IMR-90 (cell line): ENCODE measurements at regions not wholly inside any gene's neighbourhood (a gene's known extent, or its start where the extent isn't known, plus 50 kb on each side); places are given as distances from the start of the nearest gene placed in this dataset.

Experiments used
- ATAC-seq: fragments of 200-7000 bp; cut with Tn5 transposase; 2 replicates; pipeline ENCODE4 v1.9.1; 2020; ENCODE audit warnings: low read depth, mild to moderate bottlenecking, moderate library complexity
- BruUV-seq: library from RNA; stranded (reverse); fragments of 400-500 nt; replicated peaks from 2 replicates; lab custom pipeline; 2021; lab: Mats Ljungman, UMichigan
- CTCF ChIA-PET: fragments of 300-600 bp; formaldehyde crosslinking; extraction: SDS; loops from one replicate; lab custom pipeline; 2021; ENCODE audit warnings: antibody characterized with exemption; lab: Yijun Ruan, JAX
- POLR2A ChIA-PET: fragments of 300-600 bp; sonication (Branson Sonifier 250); formaldehyde crosslinking; loops from one replicate; lab custom pipeline; 2022; ENCODE audit warnings: antibody characterized with exemption; ENCODE audit not compliant: unreplicated experiment; lab: Charles Lee
- DNase-seq: peaks from one replicate; pipeline ENCODE4 v3.0.0; 2013
- H2AFZ ChIP-seq: replicated peaks from 2 replicates; pipeline ENCODE3; 2013; ENCODE audit warnings: low read length, mild to moderate bottlenecking; ENCODE audit not compliant: poor library complexity
- H2AK5ac ChIP-seq: 2 replicates; pipeline ENCODE4 v1.6.1; 2013; ENCODE audit warnings: low read depth, low read length, inconsistent platforms
- H2AK9ac ChIP-seq: replicated peaks from 2 replicates; pipeline ENCODE3; 2013; ENCODE audit warnings: mild to moderate bottlenecking, low read depth, low read length, moderate library complexity; ENCODE audit not compliant: poor library complexity
- H2BK120ac ChIP-seq: 2 replicates; pipeline ENCODE4 v1.6.1; 2013; ENCODE audit warnings: low read depth, low read length, inconsistent platforms
- H2BK15ac ChIP-seq: 3 replicates; pipeline ENCODE4 v1.6.1; 2013; ENCODE audit warnings: low read depth, low read length, inconsistent platforms
- H2BK20ac ChIP-seq: 2 replicates; pipeline ENCODE4 v1.6.1; 2013; ENCODE audit warnings: low read depth, mild to moderate bottlenecking, inconsistent platforms, low read length, moderate library complexity
- H2BK5ac ChIP-seq: 2 replicates; pipeline ENCODE4 v1.6.1; 2013; ENCODE audit warnings: mild to moderate bottlenecking, low read depth, low read length, inconsistent platforms; ENCODE audit not compliant: poor library complexity, severe bottlenecking
- H3K14ac ChIP-seq: replicated peaks from 2 replicates; pipeline ENCODE4 v1.6.1; 2013; ENCODE audit warnings: low read depth, low read length, inconsistent platforms
- H3K18ac ChIP-seq: 2 replicates; pipeline ENCODE4 v1.6.1; 2013; ENCODE audit warnings: low read depth, low read length, control low read depth
- H3K23ac ChIP-seq: 2 replicates; pipeline ENCODE4 v1.6.1; 2013; ENCODE audit warnings: low read depth, low read length, inconsistent platforms
- H3K27ac ChIP-seq: 2 replicates; pipeline ENCODE4 v1.5.1; 2013; ENCODE audit warnings: mild to moderate bottlenecking, control low read depth, low read length; ENCODE audit not compliant: insufficient read depth
- H3K27me3 ChIP-seq: 2 replicates; pipeline ENCODE4 v1.6.1; 2013; ENCODE audit warnings: low read length; ENCODE audit not compliant: control insufficient read depth, insufficient read depth
- H3K36me3 ChIP-seq: 2 replicates; pipeline ENCODE4 v1.6.1; 2013; ENCODE audit warnings: low read length, mixed read lengths; ENCODE audit not compliant: control insufficient read depth, insufficient read depth
- H3K4ac ChIP-seq: 2 replicates; pipeline ENCODE4 v1.6.1; 2013; ENCODE audit warnings: low read depth, low read length, inconsistent platforms
- H3K4me1 ChIP-seq: 2 replicates; pipeline ENCODE4 v1.6.1; 2013; ENCODE audit warnings: low read length, mixed read lengths; ENCODE audit not compliant: control insufficient read depth, insufficient read depth
- H3K4me2 ChIP-seq: 2 replicates; pipeline ENCODE4 v1.6.1; 2013; ENCODE audit warnings: low read depth, mild to moderate bottlenecking, control low read depth, low read length, moderate library complexity
- H3K4me3 ChIP-seq: 2 replicates; pipeline ENCODE4 v1.5.1; 2013; ENCODE audit warnings: low read depth, mild to moderate bottlenecking, control low read depth, low read length, moderate library complexity; ENCODE audit not compliant: insufficient read depth
- H3K56ac ChIP-seq: 2 replicates; pipeline ENCODE4 v1.6.1; 2013; ENCODE audit warnings: low read length, inconsistent platforms; ENCODE audit not compliant: insufficient read depth; ENCODE audit errors: extremely low read depth
- H3K79me1 ChIP-seq, 2 experiments: 2 replicates each; pipeline ENCODE4 v1.6.1; 2013; ENCODE audit warnings: low read length in 2 of 2, inconsistent platforms in 1 of 2, low read depth in 1 of 2
- H3K9ac ChIP-seq: 2 replicates; pipeline ENCODE4 v1.6.1; 2013; ENCODE audit warnings: low read depth, low read length, control low read depth
- H3K9me1 ChIP-seq: 2 replicates; pipeline ENCODE4 v1.6.1; 2013; ENCODE audit warnings: low read length, inconsistent platforms; ENCODE audit not compliant: insufficient read depth
- H3K9me3 ChIP-seq: 2 replicates; pipeline ENCODE4 v1.6.1; 2013; ENCODE audit warnings: low read length; ENCODE audit not compliant: control insufficient read depth, insufficient read depth
- H4K20me1 ChIP-seq: 2 replicates; pipeline ENCODE4 v1.6.1; 2013; ENCODE audit warnings: low read length, inconsistent platforms; ENCODE audit not compliant: insufficient read depth
- H4K5ac ChIP-seq: 2 replicates; pipeline ENCODE4 v1.6.1; 2013; ENCODE audit warnings: mild to moderate bottlenecking, low read depth, low read length, control low read depth
- H4K8ac ChIP-seq, 2 experiments: 2 replicates each; pipeline ENCODE4 v1.6.1; 2013; ENCODE audit warnings: low read depth in 2 of 2, low read length in 2 of 2, control low read depth in 1 of 2, inconsistent platforms in 1 of 2
- H4K91ac ChIP-seq: 2 replicates; pipeline ENCODE4 v1.6.1; 2013; ENCODE audit warnings: low read depth, low read length, inconsistent platforms; ENCODE audit not compliant: insufficient read depth
- CEBPB ChIP-seq: IDR thresholded peaks from 2 replicates; pipeline ENCODE4 v1.6.1; 2012; ENCODE audit warnings: low read depth, low read length, improper control_type of control experiment
- NFE2L2 ChIP-seq: fragments of 150-350 bp; IDR thresholded peaks from 2 replicates; pipeline ENCODE4 v1.6.1; 2016; ENCODE audit warnings: low read depth, mild to moderate bottlenecking, low read length
- WGBS, 2 experiments: methylation state at CpG; one replicate each; pipeline versions ENCODE4 v1.1.5 to v1.1.7; 2013; ENCODE audit warnings: missing lambda C conversion rate in 2 of 2; ENCODE audit not compliant: insufficient read length in 1 of 2; ENCODE audit errors: extremely low coverage in 2 of 2; 5-methylcytosine and 5-hydroxymethylcytosine counted together
- dilution Hi-C: fragments of 300-500 bp; cut with HindIII; formaldehyde crosslinking; loops from one replicate; pipeline ENCODE4 v1.14.3; 2018; ENCODE audit warnings: low sequenced_read_pairs; ENCODE audit not compliant: unreplicated experiment
- in situ Hi-C: fragments of 300-500 bp; cut with MboI; formaldehyde crosslinking; loops from 3 replicates; pipeline ENCODE4 v1.14.3; 2019; ENCODE audit warnings: low sequenced_read_pairs, inconsistent platforms, mixed read lengths
- intact Hi-C: fragments of 100-400 bp; cut with micrococcal nuclease; formaldehyde crosslinking; loops from 2 replicates; pipeline ENCODE4 v1.10.0; 2022

- H3K9me3 ChIP-seq = no peaks in the 10 kb centered on the region
- H3K4ac ChIP-seq = no peak overlapping the region
- H3K79me1 ChIP-seq = no peaks in the 10 kb centered on the region
- no peak overlapping the region for H2BK20ac ChIP-seq
- peaks cover 2% of the 10 kb centered on the region; the same call in 1 of the 2 replicates for H3K9me1 ChIP-seq
- dilution Hi-C loops = no loop called here
- no peak overlapping the region for H2BK120ac ChIP-seq
- H3K56ac ChIP-seq = no peak overlapping the region
- no peak overlapping the region for H2AK5ac ChIP-seq
- H3K27ac ChIP-seq = no peak overlapping the region
- DNase-seq (no peak), ATAC-seq (no peak)
- no peak overlapping the region for H3K4me3 ChIP-seq
- POLR2A ChIA-PET = no interaction called here
- no peak overlapping the region for H2AFZ ChIP-seq
- H2AK9ac ChIP-seq = no peak overlapping the region
- H3K4me1 ChIP-seq = no peaks in the 10 kb centered on the region
- H3K4me2 ChIP-seq = no peak overlapping the region
- CTCF ChIA-PET = no interaction called here
- H3K9ac ChIP-seq = no peak overlapping the region
- H2BK5ac ChIP-seq = no peak overlapping the region
- no peak overlapping the region for H4K5ac ChIP-seq
- H3K23ac ChIP-seq = no peak overlapping the region
- no peak overlapping the region for H3K18ac ChIP-seq
- TF ChIP-seq CEBPB = peak; percentile 42
- TF ChIP-seq NFE2L2 = no peak
- H4K91ac ChIP-seq = no peak overlapping the region
- H4K8ac ChIP-seq = no peak overlapping the region
- no peak overlapping the region for H3K14ac ChIP-seq
- in situ Hi-C loops = no loop called here
- H3K36me3 ChIP-seq = no peaks in the 10 kb centered on the region
- H3K27me3 ChIP-seq = peaks cover 2% of the 10 kb centered on the region
- H2BK15ac ChIP-seq = no peak overlapping the region
- H4K20me1 ChIP-seq = no peaks in the 10 kb centered on the region
- no TSS peak for BruUV-seq
- intact Hi-C loops = no loop called here
- no CpG with 5 or more reads among the region's 1 CpG for WGBS, 2 experiments
Measured at GRCh38 chr2:224208443-224208842, 169.4 kb upstream of the SERPINE2 start.
